ENCODE measurements at regions not wholly inside any gene's neighbourhood (a gene's known extent, or its start where the extent isn't known, plus 50 kb on each side); places are given as distances from the start of the nearest gene placed in this dataset.

DNA sequence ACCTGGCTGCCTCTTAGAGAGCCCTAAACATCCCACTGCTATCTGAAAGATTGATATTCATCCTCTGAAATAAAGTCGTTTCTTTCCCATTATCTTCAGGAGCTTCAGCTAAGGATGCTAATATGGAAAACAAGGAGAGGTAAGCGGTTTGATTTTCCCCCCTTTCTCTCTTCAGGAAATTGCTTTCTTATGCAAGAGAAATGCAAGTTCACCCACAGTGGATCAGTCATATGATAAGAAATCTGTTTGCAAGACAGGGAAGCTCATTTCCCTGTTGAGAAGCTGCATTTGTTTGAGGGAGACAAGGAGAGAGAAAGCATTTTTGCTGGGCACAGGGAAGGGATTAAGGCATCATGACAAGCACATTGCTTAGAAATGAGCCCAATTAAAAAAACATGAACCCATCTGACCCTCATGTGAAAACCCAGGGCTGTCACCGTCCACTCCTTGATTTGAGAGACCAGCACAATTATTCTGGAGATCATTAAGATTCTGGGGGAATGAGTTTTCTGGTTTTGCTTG lies 53.7 kb upstream of the BOD1 start:
- TF ChIP-seq, protein P1, sequence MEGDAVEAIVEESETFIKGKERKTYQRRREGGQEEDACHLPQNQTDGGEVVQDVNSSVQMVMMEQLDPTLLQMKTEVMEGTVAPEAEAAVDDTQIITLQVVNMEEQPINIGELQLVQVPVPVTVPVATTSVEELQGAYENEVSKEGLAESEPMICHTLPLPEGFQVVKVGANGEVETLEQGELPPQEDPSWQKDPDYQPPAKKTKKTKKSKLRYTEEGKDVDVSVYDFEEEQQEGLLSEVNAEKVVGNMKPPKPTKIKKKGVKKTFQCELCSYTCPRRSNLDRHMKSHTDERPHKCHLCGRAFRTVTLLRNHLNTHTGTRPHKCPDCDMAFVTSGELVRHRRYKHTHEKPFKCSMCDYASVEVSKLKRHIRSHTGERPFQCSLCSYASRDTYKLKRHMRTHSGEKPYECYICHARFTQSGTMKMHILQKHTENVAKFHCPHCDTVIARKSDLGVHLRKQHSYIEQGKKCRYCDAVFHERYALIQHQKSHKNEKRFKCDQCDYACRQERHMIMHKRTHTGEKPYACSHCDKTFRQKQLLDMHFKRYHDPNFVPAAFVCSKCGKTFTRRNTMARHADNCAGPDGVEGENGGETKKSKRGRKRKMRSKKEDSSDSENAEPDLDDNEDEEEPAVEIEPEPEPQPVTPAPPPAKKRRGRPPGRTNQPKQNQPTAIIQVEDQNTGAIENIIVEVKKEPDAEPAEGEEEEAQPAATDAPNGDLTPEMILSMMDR (conservative IDR thresholded peaks at IDR 0.05) = no peak
- TF ChIP-seq ZFX (IDR thresholded peaks at IDR 0.05) = no peak

All from C4-2B (cell line).